ENCODE measurements at regions not wholly inside any gene's neighbourhood (a gene's known extent, or its start where the extent isn't known, plus 50 kb on each side); places are given as distances from the start of the nearest gene placed in this dataset.

GRCh38 chr2:207469451-207469850 is 60.3 kb upstream of the CREB1 start:
- no peak for TF ChIP-seq POLR2AphosphoS5 (IDR thresholded peaks at IDR 0.05; ENCODE audit: low read depth, low read length)
- no peak for TF ChIP-seq CTCF (IDR thresholded peaks at IDR 0.05 in 2 of 3, conservative IDR thresholded peaks at IDR 0.05 in 1 of 3; ENCODE audit: borderline replicate concordance in 1 of 3, insufficient read depth in 1 of 3, low read depth in 2 of 3, low read length in 2 of 3)
- TF ChIP-seq TCF7L2 (IDR thresholded peaks at IDR 0.05; ENCODE audit: borderline replicate concordance, extremely low read depth, insufficient read depth, insufficient read length) = no peak
- no peak for TF ChIP-seq RAD21 (IDR thresholded peaks at IDR 0.05; ENCODE audit: low read depth)
- TF ChIP-seq SP1 (IDR thresholded peaks at IDR 0.05; ENCODE audit: low read depth) = no peak
- no peak for TF ChIP-seq ELF1 (IDR thresholded peaks at IDR 0.05; ENCODE audit: borderline replicate concordance, low read depth)
- no peak for TF ChIP-seq POLR2A (IDR thresholded peaks at IDR 0.05; ENCODE audit: borderline replicate concordance, extremely low read depth, insufficient read depth, insufficient read length)
- no peak for TF ChIP-seq EZH2 (IDR thresholded peaks at IDR 0.05)
- no peak for TF ChIP-seq EGR1 (IDR thresholded peaks at IDR 0.05; ENCODE audit: low read depth)
- TF ChIP-seq REST (IDR thresholded peaks at IDR 0.05; ENCODE audit: low read depth) = no peak
- no peak for TF ChIP-seq EZH2phosphoT487 (IDR thresholded peaks at IDR 0.05; ENCODE audit: borderline replicate concordance)
- TF ChIP-seq JUND (IDR thresholded peaks at IDR 0.05) = no peak
- TF ChIP-seq ATF3 (IDR thresholded peaks at IDR 0.05) = no peak
